ENCODE measurements at regions not wholly inside any gene's neighbourhood (a gene's known extent, or its start where the extent isn't known, plus 50 kb on each side); places are given as distances from the start of the nearest gene placed in this dataset.

DNA sequence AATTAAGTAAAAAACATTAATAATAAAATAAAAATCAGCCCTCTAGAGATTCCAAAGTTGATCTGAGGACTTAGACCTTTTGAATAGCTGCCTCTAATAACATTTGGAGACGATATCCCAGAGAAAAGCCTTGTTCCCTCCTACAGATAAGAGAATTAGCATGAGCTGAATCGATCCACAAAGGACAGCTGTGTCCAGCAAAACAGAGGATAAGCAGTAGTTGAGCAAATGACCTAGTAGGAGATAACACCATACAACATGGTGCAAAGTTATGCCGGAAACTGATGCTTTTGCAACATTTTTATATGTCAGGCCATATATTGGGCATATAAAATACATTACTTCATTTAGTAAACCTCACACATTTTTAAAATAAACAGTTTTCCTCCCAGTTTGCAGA is 212.2 kb upstream of the PRR16 start:
- TF ChIP-seq CTCF (IDR thresholded peaks at IDR 0.05) (no peak), POLR2A (IDR thresholded peaks at IDR 0.05) (no peak)
